Nucleus accumbens (tissue), 56 donors: ENCODE measurements at regions not wholly inside any gene's neighbourhood (a gene's known extent, or its start where the extent isn't known, plus 50 kb on each side); places are given as distances from the start of the nearest gene placed in this dataset.

Source experiments
- DNase-seq, 56 donors: peaks; one replicate each; lab custom pipeline; 2025; lab: John Stamatoyannopoulos, UW

- peak in 1 of 56 donors; percentile 2 for DNase-seq
Observed at GRCh38 chr2:6359964-6360363, 505.7 kb downstream of the CMPK2 start.

- DNase-seq = no peak
Observed at GRCh38 chr2:6362671-6363450, 502.8 kb downstream of the CMPK2 start.

- no peak for DNase-seq
Observed at GRCh38 chr2:6368281-6368680, 497.4 kb downstream of the CMPK2 start.

- no peak for DNase-seq
Observed at GRCh38 chr2:6369266-6369665, 496.4 kb downstream of the CMPK2 start.

- no peak for DNase-seq
Observed at GRCh38 chr2:6370753-6371551, 494.8 kb downstream of the CMPK2 start.

- DNase-seq = no peak
Observed at GRCh38 chr2:6372317-6372901, 493.3 kb downstream of the CMPK2 start.

GRCh38 chr2:6381326-6381725 is 484.4 kb downstream of the CMPK2 start:
- no peak for DNase-seq

- DNase-seq = no peak
Observed at GRCh38 chr2:6384341-6384740, 481.4 kb downstream of the CMPK2 start.

GRCh38 chr2:6392354-6392753 is 473.4 kb downstream of the CMPK2 start:
- no peak for DNase-seq

GRCh38 chr2:6392966-6393365 is 472.7 kb downstream of the CMPK2 start:
- DNase-seq = no peak

- no peak for DNase-seq
Observed at GRCh38 chr2:6393819-6394218, 471.9 kb downstream of the CMPK2 start.

- DNase-seq = no peak
Observed at GRCh38 chr2:6394276-6394675, 471.4 kb downstream of the CMPK2 start.

- no peak for DNase-seq
Observed at GRCh38 chr2:6398421-6398820, 467.3 kb downstream of the CMPK2 start.

- DNase-seq = no peak
Observed at GRCh38 chr2:6401301-6401700, 464.4 kb downstream of the CMPK2 start.

- DNase-seq = no peak
Observed at GRCh38 chr2:6408057-6408456, 457.6 kb downstream of the CMPK2 start.

GRCh38 chr2:6410313-6410712 is 455.4 kb downstream of the CMPK2 start:
- DNase-seq = no peak

- no peak for DNase-seq
Observed at GRCh38 chr2:6412533-6413091, 453.1 kb downstream of the CMPK2 start.

- DNase-seq = no peak
Observed at GRCh38 chr2:6417050-6417449, 448.7 kb downstream of the CMPK2 start.

- no peak for DNase-seq
Observed at GRCh38 chr2:6418291-6418690, 447.4 kb downstream of the CMPK2 start.

- DNase-seq = no peak
Observed at GRCh38 chr2:6421138-6421730, 444.5 kb downstream of the CMPK2 start.

- DNase-seq = peak in 1 of 56 donors; percentile 0
Observed at GRCh38 chr2:6421888-6422287, 443.8 kb downstream of the CMPK2 start.
